LoVo (cell line): ENCODE measurements at regions not wholly inside any gene's neighbourhood (a gene's known extent, or its start where the extent isn't known, plus 50 kb on each side); places are given as distances from the start of the nearest gene placed in this dataset.

ENCODE experiments used
- DNase-seq: peaks from one replicate; pipeline ENCODE4 v3.0.0-alpha.2; 2016; ENCODE audit warnings: low spot score

DNA sequence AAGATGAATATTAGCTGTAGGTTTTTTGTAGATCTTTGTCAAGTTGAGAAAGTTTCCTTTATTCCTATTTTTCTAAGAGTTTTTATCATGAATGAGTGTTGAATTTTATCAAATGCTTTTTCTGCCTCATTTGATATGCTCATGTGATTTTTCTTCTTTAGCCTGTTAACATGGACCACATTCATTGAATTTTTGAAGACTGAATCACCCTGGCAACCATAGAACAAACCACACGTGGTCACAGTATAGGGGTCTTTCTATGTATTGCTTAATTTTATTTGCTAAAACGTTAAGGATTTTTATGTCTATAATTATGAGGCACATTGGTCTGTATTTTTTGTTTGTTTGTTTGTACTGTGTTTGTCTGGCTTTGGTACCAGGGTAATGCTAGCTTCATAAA, 201.7 kb upstream of the CWC22 start:
- no peak for DNase-seq

DNA sequence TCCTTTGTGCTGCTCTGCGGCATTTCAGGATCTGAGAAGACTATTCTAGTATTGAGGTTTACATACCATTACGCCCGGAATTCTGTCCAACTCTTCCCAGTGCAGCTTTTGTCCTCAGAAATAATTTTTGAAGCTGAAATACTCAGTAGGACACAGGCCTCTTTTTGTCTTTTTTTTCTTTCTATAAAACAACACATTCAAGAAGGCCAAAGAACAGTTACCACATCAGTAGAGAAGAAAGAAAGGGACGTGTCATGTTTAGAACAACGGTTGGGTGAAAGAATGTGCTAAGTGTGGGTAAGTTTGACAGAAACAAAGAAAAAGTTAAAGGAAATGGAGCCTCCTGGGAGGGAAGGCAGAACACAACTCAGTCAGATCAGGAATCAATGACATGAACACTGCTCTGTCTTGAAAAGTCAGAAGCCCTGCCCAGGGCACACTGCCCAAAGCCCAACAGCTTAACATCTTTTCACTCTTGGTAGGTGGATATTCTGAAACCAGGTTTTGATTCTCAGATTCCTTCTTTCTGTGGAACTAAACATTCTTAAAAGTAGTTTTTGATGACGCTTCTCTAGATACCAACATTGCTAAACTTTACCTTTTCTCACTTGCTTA, 198.6 kb upstream of the CWC22 start:
- no peak for DNase-seq

DNA sequence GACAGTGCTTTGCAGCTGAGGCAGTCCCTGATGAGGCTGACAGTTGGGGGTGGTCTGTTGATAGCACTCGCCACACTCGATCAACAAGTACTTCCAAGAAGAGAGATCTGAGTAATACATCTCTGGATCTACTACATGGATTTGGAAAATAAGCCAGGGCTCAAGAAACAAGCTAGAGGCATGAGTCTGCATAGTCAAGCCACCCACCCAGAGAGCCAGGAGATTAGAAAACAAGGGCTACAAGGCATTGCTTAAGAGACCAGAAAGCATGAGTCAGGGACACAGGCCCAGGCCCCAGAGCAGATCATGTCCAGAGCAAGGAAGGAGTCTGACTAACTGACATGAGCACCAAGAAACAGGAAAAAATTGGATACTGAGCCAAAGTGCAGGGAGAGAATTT, 196.9 kb upstream of the CWC22 start:
- DNase-seq: no peak

DNA sequence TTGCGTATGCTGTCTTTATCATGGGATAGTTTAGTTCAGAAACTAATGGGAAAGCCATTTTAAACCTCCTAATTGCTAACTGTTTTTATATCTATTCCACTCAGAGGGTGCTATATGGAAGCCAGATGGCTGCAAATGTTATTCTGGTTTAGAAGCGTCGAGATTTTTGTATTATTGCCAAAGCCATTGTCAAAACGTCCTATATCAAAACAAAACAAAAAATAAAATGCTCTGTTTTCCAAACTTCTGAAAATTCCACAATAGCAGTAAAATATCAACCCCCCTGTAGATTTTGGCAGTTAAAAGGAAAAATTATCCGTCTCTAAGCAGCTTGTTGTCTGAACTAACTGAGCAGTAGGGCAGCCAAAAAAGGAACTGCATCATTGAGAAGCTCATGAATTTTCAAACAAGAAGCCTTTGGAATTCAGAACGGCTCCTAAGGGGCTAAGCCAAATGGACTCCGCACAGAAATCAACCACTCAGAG, 195.4 kb upstream of the CWC22 start:
- DNase-seq: no peak

DNA sequence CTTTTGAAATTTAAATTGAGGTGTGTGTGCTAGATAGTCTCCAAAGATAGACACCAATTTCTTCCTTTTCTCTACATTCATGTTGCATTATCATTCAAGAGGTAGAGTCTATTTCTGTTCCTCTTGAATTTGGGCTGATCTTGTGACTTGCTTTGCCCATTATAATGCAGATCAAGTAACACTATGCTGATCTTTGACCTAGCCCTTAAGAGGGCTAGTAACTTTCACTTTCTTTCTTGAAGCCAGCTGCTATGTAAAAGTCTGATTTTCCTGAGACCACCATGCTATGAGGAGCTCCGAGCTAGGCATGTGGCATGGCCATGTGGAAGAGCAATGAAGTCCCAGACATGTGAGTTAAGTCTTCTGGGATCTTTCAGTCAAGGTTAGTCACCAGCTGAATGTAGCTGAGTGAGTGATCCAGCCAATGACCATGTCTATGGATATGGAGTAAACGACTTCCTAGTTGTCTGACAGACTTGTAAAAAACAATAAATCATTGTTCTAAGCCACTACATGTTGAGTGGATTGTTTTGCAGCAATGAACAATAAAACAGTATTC, 189.4 kb upstream of the CWC22 start:
- no peak for DNase-seq

DNA sequence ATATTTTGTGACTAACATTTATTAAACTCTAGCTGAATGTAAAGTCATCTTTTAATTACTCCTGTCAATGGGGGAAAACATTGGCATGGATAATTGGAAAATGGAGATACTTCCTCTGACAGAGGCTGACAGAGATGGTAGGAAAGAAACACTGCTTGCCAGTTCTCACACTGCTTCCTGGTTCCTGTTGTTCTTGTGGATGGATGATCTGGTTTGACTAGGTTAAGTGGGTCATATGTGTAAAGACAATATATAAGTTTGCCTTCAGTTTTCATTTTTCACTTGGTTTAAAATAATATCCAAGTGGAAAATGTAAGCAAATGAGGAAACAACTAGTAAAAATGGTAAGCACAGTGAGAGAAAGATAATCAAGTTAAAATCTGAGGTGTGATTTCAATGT, 188.8 kb upstream of the CWC22 start:
- DNase-seq: no peak

DNA sequence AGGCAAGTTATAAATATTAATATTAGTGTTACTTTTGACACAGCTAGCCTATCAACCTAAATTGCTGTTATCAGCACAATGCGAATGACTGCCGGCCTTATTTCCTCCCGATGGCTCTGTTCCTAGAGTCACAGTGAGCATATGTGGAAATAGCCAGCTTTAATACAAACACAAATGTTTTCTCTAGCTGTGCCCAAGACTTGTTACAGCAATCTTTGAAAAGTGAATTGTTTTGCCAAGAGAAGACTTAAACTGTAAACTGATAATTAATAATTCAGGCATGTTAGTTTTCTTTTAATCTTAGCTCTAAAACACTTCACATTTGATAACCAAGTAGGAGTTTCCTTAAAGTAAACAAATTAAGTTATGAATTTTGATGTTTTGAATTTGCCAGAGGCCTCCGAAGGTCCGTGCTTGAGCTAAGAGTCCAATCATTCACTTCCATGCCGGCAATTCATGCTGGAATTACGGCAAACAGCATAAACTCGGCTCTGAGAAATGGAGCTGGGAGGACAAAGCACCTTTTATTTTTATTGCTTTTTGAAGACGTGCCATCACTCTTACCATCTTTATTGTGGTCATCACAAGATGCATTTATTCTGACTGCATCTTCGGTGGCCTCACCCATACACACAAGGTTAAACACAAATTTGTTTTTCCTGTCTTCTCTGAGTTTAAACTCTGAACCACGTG, 184.5 kb upstream of the CWC22 start:
- DNase-seq: no peak

DNA sequence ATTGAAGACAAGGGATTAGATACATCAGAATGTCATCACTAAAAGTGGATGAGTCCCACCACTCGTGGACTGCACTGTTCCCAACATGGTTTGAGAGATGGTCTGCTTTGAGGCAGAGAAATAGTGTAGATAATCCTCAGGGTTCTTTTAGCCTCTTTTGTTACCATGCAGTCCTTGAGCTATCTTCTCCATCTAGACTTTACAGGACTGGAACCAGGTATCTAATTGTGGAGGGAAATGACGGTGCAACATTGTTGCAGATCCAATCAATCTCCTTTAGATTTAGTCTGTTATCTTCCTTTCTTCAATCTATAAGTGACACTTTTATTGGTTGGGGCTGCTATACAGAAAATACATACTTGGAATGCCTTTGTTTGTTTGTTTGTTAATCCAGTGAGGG, 183.8 kb upstream of the CWC22 start:
- DNase-seq: no peak

DNA sequence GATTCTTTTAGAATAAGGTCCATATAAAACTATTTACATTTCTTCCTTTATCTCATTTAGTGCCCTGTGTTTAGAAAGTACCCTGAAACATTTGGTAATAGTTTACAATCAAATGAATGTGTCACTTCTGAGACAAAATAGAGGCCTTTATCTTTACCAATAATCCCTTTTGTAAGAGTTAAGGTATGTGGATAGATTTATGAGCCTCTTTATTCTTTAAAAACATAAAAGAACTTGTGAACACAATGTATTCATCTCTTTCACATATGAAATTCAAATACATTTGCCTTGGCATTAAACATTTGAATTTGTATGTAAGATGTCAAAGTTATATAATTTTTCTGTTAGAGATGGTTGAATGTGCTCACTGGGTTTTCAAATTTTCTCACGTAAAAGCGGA, 180.5 kb upstream of the CWC22 start:
- DNase-seq: no peak

DNA sequence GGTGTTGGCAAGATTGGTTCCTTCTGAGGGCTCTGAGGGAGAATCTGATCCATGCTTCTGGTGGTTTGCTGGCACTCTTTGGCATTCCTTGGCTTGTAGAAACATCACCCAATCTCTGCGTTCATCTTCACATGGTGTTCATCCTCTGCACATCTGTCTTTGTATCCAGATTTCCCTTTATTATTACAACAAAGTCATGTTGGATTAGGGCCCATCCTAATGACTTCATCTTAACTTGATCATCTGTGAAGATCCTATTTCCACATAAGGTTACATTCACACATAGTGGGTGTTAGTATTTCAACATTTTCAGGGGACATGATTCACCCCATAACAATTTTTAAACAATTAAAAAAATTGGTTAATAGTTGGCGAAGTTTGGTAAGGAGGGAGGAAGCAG, 177.4 kb upstream of the CWC22 start:
- no peak for DNase-seq

DNA sequence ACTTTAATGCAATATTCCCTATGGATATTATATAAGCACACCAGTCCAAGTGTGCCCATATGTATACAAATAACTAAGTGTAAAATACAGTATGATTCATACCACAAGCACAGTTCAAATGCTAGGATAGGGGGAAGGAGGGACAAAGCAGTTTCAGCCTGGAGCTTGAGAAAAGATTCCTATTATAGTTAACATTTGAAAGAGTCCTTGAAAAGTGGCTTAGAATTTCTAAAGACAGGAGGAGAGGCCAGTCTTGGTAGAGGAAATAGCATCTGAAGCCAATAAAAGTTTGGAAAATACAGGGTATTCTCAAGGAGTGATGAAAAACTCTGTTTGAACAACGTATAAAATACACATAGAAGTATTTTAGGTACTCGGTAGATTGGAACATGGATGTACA, 173.4 kb upstream of the CWC22 start:
- no peak for DNase-seq

DNA sequence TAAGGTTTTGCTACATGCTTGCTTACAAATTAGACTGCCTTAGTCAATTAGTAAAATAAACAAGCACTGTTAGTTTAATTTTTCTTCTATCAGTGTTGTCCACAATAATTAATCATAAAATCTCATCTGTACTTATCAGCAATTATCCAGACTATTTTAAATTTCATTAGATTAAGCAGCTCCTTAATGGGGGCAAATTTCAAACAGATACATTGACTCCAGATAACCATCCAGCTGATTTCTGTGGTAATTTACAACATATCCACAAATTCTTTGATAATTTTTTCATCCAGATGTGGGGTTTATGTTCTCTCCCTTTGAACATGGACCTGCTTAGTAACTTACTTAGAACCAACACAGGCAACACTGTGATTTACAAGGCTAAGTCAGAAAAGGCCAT, 170.4 kb upstream of the CWC22 start:
- DNase-seq: no peak

DNA sequence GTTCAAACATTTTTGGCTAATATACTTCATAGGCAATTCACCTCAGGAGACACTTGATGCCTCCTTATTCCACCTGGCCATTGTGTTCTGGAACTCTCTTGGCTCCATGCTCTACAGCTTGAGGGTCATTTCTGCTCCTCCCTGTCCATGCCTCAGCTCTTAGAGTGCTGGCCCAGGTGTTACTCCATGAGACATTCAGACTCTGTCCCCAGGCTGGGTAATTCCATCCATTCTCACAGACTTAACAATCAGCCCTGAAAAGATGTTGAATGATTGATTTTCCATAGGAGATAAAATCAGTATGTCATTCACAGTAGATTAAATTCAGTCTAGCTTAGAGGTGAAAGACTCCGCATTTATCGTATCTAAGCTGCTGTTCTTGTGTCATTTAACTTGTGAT, 168.6 kb upstream of the CWC22 start:
- no peak for DNase-seq

DNA sequence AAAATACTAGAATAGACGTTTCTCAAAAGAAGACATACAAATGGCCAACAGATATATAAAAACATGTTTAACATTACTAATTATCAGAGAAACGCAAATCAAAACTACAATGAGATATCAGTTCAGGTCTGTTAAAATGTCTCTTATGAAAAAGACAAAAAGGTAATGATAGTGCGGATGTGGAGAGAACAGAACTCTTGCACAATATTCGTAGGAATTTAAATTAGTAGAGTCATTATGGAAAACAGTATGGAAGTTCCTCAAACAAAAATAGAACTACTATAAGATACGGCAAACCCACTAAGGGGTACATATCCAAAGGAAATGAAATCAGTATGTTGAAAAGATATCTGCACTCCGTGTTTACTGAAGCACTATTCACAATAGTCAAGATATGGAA, 167.5 kb upstream of the CWC22 start:
- DNase-seq: no peak

DNA sequence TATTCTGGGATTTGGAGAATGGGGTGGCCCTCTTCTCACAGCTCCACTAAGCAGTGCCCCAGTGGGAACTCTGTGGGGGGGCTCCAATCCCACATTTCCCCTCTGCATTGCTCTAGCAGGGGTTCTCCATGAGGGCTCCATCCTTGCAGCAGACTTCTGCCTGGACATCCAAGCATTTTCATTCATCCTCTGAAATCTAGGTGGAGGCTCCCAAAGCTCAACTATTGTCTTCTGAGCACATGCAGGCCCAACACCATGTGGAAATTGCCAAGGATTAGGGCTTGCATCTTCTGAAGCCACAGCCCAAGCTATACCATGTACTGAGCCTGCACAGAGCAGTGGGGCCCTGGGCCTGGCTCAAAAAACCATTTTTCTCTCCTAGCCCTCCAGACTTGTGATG, 162.4 kb upstream of the CWC22 start:
- DNase-seq: no peak

DNA sequence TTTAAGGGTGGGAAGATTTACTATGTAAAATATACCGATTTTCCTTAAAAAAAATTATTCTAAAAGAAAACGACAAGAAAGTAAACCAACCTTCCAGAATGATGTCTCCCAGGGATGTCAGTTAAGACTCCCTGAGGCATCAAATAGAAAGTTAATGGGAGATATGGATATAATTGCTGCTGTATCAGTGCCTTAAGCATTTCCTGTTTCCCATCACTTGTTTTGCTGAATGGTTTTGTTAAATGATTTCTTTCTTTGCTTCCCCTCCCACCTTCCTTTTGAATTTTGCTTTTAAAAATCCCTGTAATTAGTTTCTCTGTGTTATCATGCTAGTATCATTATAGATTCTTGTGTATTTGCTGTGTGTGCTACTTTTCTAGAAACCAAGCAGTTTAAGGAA, 154.3 kb upstream of the CWC22 start:
- DNase-seq: no peak

DNA sequence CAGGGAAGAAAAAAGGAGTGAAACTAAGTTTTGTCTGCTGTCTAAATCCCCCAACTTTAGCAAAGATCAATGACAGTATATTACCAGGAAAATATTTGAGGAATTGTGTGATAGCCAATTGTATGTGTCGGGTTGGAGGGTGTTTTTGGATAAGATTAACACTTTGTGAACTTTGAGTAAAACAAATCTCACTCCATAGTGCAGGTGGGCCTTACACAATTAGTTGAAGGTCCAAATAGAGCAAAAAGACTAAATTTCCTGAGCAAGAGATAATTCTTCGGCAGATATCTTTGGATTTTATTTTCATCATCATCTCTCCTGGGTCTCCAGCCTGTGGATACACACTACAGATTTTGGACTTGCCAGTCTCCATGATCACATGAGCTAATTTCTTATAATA, 152.8 kb upstream of the CWC22 start:
- DNase-seq: no peak

DNA sequence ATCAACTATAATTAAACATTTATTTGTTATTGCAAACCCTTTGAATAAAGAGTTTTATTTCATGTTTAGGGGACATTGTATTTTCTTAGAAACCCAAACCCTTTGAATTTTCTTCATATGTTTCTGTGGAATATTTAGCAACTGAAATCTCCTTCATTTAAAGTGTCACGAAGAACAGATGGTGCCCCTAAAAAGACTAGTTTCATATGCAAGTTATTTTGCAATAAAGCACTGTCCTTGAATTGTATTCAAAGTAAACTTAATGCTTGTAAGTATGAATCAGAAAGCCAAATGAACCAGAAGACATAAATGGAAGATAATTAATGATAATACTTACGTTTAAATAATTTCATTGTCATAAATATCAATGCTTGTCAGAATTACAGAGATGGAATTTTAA, 151.9 kb upstream of the CWC22 start:
- no peak for DNase-seq

DNA sequence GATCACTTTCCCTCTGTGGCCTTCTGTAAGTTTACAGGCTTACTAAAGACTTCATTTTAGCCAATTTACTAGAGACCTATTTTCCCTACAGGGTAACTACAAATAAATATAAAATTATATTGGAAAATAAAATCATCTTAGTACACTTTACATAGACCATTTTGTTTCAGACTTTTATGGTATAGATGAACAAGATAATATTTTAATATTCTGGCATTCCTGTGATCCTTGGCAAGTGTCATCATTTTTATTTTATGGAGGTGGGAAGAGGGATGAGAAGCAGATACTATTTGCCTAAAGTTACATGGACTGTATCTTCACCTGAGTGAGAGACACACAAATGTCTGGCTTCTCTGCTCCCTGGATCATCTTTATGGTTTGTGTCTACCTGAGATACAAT, 149.6 kb upstream of the CWC22 start:
- DNase-seq: no peak

DNA sequence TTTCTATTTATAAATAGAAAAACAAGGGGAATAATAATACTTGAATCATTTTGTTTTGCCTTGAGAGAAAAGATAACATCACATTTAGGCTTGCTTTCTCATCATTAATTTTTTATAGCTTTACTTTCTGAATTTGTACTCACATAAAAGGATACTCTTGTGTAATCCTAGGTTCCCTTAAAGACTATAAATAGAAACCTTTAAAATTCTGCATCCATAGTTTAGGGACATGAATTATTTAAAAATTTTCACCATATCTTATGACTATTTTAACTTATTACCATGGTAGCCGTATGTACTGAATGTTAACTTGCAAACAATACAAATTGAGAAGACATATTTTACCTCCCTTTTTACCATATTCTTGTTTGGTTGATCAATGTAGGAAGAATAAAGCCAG, 143.5 kb upstream of the CWC22 start:
- DNase-seq: no peak

DNA sequence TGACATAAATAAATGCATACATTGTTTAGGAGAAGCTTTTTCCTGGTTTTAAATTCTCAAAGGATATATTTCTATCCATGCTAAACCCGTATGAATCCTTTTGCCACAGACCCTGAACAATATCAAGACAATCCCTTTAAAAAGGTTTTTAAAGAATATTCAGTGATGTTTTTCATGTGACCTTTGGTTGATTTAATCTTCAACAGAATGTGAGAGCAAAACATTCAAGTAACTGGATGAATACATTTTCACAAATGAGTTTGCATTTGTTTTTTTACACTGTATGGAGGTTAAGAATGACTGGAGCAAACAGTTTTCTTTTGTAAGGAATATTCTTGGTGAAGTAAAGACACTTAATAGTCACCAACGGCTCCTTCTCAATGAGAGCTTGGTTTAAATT, 139.4 kb upstream of the CWC22 start:
- DNase-seq: no peak

DNA sequence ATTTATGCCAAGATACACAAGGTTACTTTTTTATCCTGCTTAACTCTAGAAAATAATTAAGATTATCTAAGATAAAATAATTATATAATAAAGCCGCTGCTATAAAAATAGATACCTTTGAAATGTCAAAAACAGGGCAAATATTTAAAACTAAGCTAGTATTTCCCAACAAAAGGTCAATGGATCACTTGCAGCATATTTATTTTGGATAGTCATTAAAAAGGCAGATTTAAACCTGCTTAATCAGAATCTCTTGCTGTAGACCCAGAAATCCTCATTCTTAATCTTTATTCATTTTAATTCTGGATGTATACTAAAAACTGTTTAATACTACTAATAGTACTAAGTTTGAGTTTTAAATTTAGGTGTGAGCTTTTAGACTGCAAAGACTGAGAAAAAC, 139.0 kb upstream of the CWC22 start:
- no peak for DNase-seq

DNA sequence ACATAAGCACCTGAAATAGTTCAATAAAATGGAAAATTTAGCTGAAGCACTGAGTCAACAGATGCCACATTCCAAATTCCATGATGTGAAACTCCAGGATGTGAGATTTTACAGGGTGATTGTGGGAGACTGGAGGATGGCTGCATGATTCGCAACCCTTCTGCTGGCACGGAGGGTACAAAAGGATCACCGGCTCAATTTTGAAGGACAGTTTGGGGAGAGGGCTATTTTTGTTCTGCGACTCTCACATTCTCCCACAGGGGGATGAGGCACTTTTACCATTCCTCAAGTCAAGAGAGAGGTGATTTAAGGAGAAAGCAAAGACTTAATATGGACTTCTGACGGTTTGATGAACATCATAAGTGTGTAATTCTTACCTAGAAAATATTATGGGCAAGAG, 138.1 kb upstream of the CWC22 start:
- no peak for DNase-seq

DNA sequence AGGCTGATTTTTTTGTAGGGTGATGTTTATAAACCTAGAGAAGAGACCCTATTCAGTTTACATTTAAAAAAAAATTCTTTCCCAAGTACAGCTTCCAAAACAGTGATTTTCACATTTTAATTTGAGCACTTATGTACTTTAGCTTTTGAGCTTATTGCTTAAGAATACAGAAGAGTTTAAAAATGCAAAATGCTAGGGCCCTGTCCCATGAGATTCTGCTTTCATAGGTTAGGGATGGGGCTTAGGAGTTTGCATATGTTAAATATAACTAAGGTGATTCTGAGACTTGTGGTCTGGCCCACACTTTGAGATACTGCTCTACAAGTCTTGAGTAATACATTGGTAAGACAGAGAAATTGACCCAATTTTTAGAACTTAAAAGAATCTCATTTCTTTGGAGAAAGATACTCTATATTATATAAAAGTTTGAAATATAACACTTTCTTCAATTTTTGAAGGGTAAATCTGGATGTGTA, 137.3 kb upstream of the CWC22 start:
- no peak for DNase-seq
